ENCODE measurements at regions not wholly inside any gene's neighbourhood (a gene's known extent, or its start where the extent isn't known, plus 50 kb on each side); places are given as distances from the start of the nearest gene placed in this dataset.

DNA sequence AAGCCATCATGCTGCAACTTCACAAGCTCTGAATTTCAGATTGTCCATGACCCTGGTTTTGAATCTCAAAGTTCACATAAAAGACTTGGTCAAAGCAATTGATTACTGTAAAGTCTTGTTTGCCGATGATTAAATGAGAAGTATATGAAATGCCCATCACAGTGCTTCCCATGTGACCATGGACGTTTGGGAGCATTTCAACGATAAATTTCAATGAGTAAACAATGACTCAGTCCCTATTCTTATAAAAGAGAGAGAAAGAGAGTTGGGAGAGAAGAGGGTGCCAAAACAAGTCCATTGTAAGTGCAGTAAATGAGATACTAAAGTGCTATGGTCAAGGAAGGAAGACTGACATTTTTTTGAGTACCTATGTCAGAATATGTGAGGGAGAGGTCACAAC, 276.9 kb downstream of the SOX9 start:
- TF ChIP-seq, protein P1, sequence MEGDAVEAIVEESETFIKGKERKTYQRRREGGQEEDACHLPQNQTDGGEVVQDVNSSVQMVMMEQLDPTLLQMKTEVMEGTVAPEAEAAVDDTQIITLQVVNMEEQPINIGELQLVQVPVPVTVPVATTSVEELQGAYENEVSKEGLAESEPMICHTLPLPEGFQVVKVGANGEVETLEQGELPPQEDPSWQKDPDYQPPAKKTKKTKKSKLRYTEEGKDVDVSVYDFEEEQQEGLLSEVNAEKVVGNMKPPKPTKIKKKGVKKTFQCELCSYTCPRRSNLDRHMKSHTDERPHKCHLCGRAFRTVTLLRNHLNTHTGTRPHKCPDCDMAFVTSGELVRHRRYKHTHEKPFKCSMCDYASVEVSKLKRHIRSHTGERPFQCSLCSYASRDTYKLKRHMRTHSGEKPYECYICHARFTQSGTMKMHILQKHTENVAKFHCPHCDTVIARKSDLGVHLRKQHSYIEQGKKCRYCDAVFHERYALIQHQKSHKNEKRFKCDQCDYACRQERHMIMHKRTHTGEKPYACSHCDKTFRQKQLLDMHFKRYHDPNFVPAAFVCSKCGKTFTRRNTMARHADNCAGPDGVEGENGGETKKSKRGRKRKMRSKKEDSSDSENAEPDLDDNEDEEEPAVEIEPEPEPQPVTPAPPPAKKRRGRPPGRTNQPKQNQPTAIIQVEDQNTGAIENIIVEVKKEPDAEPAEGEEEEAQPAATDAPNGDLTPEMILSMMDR (IDR thresholded peaks at IDR 0.05): no peak
- DNase-seq (ENCODE audit: low spot score): no peak

GRCh38 chr17:72399023-72399607, 278.3 kb downstream of the SOX9 start:
- TF ChIP-seq, protein P1 (IDR thresholded peaks at IDR 0.05): no peak
- ATAC-seq (ENCODE audit: low FRiP score): no peak
- no peak for DNase-seq (ENCODE audit: low spot score)

More for the DNA sequence above, 276.9 kb downstream of the SOX9 start:
- no peak for ATAC-seq (ENCODE audit: low FRiP score)

GRCh38 chr17:72399608-72400487, 279.0 kb downstream of the SOX9 start:
- TF ChIP-seq, protein P1 (IDR thresholded peaks at IDR 0.05): no peak
- DNase-seq (ENCODE audit: low spot score) (no peak), ATAC-seq (ENCODE audit: low FRiP score) (no peak)

DNA sequence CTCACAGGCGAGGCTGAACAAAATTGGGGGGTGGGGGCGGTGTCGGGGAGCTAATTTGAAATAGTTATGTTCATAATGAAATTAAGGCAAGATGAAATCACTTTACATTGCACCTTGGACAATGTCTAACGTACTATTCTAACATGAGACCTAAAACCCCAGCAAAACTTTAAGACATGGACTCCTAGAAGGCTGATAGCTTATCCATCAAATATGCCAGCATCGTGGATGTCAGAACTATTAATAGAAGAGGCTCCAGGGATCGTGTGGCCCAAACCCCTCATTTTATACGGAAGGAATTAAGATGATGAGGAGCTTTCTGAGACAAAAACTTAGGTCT, 279.6 kb downstream of the SOX9 start:
- DNase-seq (ENCODE audit: low spot score): no peak
- TF ChIP-seq, protein P1 (IDR thresholded peaks at IDR 0.05): no peak
- no peak for ATAC-seq (ENCODE audit: low FRiP score)

- TF ChIP-seq, protein P1 (IDR thresholded peaks at IDR 0.05): no peak
- ATAC-seq (ENCODE audit: low FRiP score): no peak
- DNase-seq (ENCODE audit: low spot score): no peak
Measured at GRCh38 chr17:72400863-72401262, 280.0 kb downstream of the SOX9 start.

DNA sequence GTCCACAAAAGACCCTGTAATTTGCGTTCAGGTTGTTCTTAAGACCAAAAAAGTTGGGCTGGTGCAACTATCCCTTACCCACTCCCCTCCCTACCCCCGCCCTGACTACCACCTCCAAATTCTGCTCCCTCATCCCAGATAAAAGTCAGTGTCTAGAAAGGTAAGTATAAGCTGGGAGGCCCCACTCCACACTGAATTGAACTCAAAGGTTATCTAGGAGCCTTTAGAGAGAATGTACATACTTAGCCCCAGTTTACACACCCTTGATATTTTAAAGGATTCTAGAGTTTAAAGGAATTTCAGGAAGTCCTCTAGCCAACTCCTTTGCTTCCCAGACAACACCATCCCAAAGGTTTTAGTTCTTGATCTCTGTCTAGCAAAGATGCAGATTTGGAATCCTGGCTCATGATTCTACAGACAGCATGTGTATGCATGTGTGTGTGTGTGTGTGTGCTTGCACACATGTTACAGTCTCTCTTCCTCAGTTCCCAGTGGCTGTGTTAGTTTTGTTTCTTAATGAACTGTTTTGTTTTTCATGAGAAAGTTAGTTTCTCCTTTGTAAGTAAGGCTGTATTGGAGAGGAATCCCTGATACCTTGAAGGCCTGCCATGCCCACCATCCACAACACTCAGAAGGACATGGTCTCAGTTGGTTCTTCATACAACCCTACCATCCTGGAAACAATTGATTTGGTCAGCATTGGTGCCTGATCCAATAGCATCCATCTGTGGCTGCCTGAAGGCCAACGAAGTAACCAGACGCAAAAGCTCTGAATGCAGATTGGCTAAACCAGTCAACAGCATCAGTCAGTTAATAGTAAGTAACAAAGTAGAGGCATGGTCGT, 281.3 kb downstream of the SOX9 start:
- TF ChIP-seq, protein P1 (IDR thresholded peaks at IDR 0.05): no peak
- DNase-seq (ENCODE audit: low spot score) (no peak), ATAC-seq (ENCODE audit: low FRiP score) (no peak)
